HL-60 (cell line): ENCODE measurements at regions not wholly inside any gene's neighbourhood (a gene's known extent, or its start where the extent isn't known, plus 50 kb on each side); places are given as distances from the start of the nearest gene placed in this dataset.

Experiments used
- CTCF ChIP-seq: IDR thresholded peaks from one replicate; pipeline ENCODE4 v1.5.1; 2011; ENCODE audit warnings: low read length, control low read depth, inconsistent platforms; ENCODE audit not compliant: insufficient read depth
- REST ChIP-seq: IDR thresholded peaks from 2 replicates; pipeline ENCODE4 v1.6.1; 2012; ENCODE audit warnings: low read depth; ENCODE audit not compliant: insufficient replicate concordance
- SPI1 ChIP-seq: IDR thresholded peaks from 2 replicates; pipeline ENCODE4 v1.6.1; 2012; ENCODE audit warnings: low read depth, mild to moderate bottlenecking, borderline replicate concordance

- no peak for TF ChIP-seq SPI1
- no peak for TF ChIP-seq CTCF
- no peak for TF ChIP-seq REST
Measured at GRCh38 chr7:32239764-32240163, 169.6 kb upstream of the PDE1C start.
